GM19035 (cell line): ENCODE measurements at regions not wholly inside any gene's neighbourhood (a gene's known extent, or its start where the extent isn't known, plus 50 kb on each side); places are given as distances from the start of the nearest gene placed in this dataset.
A peak's percentile ranks its signal among the peaks of the same experiment; 100 is the strongest.
"Not testable (repeated sequence)": the region's sequence is repeated elsewhere in the genome, so short reads cannot be mapped to it uniquely, and the experiment has no call there.

Experiments used
- ATAC-seq: cut with Tn5 transposase; IDR thresholded peaks from one replicate; pipeline ENCODE4 v1.9.1; 2021; ENCODE audit not compliant: unreplicated experiment

DNA sequence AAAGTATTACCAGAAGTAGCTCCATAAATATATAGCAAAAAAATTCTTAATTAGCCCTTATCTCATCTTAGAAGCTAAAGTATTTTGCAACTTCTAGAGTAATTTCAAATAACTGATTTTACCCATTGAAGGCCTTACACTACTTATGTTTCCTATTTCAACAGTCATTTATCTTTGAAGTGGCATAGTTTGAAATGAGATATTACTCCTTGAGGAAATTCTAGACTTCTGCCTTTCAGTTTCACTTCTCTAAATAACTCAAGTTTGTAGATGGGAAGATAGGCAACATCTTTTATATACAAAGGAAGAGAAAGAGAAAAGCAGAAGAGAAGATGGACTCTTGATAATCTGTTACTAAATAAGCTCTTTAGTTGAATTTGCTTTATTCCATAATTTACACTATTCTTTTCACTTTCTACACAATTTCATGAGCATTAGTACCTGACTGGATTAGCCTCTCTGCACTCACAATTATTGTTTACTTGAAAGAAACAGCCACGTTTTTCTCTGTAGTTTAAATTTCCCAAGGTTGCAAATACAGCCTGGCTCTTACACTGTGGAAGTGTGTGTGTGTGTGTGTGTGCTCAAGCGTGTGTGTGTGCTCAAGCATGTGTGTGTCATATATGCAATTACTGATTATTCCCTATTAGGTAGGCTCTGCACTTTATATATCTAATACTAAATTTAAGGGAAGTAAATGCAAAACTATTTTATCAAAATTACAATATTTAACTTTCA is 60.6 kb upstream of the EMB start:
- ATAC-seq: peak; percentile 94

DNA sequence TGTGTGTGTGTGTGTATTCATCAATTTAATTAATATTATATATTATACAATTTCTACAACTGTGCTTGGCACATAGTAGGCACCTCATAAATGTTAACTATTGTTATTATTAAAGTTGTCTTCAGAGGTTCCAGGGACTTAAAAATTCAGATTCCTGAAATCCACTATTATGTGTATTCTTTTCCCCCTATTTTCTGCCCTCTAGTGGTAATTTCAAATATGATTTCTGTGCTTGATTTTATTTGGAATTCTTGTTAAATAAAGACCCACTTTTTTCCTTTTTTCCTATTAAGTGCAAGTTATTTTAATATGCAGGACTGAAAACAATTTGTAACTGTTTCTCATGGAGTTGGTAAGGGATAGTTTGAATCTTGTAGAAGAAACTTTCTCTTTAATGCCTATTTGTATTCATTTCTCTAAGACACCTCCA is 72.0 kb upstream of the EMB start:
- ATAC-seq: not testable (repeated sequence)

DNA sequence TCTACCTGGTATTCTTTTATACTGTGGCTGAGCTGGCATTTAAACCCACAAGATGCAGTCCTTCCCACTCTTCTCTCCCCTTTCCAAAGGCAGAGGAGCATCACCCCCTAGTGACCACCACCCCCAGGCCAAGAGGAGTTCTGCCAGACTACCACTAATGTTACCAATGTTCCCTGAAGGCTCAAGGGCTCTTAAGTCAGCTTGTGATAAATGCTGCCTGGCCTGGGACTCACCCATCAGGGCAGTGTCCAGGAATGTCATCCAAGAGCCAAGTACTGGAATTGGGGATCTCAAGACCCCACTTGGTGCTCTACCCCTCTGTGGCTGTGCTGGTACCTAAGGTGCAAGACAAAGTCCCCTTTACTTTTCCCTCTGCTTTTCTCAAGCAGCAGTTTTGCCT is 80.0 kb upstream of the EMB start:
- ATAC-seq: not testable (repeated sequence)

DNA sequence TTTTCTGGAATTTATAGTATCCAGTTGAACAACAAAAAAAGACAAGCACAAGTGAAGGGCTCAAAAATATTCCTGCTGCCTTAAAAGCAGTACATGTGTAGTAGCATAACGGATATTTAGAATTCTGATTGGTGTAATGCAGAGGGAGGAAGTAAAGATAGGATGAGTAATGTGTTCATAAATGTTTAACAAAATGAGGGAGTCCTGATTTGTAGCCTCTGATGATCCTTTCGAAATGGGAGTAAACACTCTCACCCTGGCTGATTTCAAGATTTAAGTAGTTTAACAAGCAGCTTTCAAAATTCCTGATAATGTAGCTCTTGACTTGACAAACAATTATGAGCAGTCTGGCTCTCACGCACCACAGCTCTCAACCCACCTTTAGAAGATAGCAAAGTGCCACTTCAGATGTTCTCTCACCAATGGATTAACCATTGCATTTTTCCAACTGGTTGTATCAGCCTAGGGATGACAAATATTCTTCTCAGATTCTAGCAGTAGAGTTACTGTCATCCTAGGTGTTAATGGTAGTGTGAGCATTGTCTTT is 86.5 kb upstream of the EMB start:
- not testable (repeated sequence) for ATAC-seq

DNA sequence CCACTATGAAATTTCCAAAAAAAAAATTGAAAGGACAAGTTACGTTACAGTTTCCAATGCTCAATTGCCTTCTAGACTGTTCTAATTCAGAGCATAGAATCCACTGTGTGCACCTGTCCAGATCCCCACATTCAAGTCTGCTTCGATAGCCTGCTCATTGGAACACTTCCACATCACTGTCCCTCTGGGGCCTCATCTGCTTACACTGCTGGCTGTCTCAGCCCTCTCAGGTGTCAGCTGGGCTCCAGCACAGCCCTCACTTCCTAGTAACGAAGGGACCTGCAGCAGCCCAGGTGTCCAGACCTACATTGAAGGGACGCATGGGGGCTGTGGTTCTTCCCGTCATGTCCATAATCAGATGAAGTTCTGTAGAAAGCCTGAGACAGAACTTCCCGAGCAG is 94.3 kb upstream of the EMB start:
- ATAC-seq: no peak

DNA sequence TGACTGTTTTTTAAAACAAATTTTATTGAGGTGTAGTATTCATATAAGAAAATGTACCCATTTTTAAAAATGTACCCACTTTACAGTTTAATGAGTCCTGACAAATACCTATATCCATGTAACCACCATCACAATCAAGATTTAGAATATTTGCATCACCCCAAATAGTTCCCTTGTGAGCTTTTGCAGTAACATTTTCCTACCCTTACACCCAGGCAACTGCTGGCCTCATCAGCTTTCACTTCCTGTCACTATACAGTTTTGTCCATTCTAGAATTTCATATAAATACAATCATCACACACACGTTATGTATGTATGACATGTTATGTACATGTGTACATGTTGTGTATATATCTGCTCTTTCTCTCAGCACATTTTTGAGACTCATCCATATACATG is 96.4 kb upstream of the EMB start:
- ATAC-seq: not testable (repeated sequence)

DNA sequence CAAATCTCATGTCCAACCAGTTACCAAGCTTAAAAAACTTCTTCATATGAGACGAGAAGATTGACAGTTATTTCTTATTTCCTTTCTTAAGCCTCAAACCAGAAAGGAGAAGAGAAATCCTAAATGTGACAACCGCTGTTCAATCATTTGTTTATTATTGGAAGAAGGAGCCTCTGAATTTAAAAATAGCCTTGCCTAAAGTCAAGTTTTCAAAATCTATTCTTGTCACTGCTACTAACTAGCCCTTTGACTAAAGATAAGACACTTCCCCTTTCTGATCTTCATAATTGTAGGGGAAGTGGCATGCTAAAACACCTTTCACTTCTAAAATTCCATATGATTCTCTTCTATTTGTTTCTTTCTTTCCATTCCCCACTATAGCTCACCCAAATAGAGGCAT is 106.2 kb upstream of the EMB start:
- no peak for ATAC-seq

DNA sequence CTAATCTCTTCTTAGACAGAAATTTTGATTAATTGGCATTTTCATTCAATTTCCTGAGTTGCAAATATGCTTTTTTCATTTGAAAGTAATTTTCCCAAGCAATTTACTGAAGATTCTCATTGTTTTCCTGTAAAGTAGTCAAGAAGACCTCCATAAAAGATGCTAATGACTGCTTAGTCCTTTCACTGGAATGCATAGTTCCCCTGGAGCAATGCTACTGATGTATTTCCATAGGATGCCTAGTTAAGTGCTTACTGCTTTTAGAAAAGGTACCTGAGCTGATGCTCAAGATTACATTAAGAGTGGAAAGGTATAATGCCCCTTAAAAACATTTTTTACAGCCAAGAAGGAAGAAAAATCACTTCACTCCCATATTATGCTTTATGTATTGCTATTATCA is 109.2 kb upstream of the EMB start:
- no peak for ATAC-seq

DNA sequence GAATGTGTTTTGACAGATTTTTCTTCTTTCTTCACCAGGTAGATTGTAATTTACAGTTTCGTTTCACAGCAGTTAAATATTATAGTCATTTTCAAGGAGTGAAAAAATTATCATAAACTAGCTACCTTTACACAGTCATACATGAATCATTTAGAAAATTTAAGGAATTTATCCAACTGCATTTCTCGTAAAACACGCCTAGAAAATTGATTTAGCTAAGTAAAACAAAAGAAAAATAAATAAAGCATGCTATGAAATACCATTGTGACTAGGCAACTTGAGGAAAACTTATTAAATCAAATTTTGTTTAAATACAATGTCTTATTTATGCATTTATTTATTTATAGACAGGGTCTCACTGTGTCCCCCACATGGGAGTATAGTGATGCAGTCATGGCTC is 109.9 kb upstream of the EMB start:
- no peak for ATAC-seq

DNA sequence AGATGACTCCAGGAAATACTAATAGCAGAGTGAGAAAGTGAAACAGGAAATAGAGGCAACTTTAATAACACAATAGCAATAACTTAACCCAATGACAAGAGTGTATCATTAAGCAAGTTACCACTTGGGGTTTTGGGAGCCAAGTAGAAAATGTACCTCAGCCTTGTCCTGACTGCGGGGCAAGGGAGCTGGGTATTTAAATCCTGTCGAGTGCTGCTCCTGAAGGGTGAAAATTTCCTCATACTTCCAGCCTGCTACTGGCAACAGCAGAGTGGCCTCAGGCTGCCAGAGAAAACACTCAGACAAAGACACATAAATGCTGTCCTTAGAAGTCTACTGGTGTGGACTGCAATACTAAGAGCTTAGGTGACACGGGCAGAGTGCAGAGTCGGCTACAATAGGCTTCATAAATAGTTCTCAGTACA is 112.5 kb upstream of the EMB start:
- no peak for ATAC-seq

DNA sequence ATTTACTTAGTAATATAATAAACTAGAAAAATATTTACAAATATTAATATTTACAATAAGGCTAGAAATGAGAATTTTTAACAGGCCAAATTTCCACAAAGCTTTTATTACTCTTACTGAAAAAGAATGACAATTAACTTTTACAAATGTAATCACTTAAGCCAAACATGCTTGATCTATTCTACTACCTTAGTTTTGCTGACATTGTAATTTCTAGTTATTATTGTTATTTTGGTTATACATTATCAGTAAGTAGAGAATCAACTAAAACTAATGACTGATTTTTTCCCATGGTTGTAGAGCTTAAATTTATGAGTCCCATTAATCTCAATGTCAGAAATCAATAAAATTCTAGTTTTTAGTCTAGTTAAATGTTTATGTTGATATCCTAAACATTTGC is 107.8 kb upstream of the PARP8 start:
- not testable (repeated sequence) for ATAC-seq

DNA sequence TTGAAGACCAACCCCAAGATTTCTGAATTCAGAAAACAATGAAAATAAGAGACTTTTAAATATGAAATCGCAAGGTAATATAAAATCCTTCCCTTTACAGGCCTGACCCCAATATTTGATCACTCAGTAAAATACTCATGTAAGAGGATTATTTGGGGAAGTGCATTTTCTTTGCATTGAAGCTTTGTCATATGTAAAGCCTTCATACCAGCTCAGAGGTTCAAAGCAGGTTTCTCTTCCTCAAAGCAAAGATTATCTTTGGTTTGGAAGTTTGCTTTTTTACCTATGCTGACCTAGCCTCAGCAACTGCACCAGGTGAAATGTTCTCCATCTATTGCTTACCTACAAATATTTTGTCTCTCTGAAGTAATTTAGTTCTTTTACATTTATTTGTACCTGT is 106.5 kb upstream of the PARP8 start:
- ATAC-seq: no peak

DNA sequence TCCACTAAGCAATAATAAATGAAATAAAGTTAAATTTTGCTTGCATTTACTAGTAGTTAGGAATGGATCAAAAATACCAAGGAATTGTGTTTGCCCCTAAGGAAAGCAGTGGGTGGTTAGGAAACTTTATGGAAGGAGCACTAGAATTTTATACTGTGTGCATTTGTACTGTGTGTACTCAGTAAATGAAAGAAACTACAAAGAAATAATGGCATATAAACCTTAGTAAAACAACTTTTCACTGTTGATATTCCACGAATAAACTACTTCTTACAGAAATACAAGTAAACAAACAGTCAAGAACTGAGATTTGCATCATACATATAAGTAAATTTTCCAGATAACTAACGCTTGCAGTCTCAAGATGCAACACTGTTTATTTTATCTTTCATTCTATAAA is 103.7 kb upstream of the PARP8 start:
- ATAC-seq: no peak

DNA sequence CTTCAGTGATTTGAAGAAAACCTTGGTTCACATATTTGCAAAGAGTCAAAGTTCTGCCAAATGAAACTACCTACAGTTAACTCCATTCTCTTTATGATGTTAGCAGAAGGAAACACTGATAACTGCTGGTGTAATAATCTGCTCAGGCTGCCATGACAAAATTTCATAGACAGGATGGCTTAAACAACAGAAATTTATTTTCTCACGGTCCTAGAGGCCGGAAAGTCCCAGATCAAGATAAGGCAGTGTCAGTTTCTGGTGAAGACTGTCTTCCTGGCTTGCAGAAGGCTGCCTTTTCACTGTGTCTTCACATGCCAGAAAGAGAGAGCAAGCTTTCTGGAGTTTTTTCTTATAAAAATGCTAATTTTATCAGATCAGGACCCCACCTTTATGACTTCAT is 102.4 kb upstream of the PARP8 start:
- ATAC-seq: peak; percentile 63

DNA sequence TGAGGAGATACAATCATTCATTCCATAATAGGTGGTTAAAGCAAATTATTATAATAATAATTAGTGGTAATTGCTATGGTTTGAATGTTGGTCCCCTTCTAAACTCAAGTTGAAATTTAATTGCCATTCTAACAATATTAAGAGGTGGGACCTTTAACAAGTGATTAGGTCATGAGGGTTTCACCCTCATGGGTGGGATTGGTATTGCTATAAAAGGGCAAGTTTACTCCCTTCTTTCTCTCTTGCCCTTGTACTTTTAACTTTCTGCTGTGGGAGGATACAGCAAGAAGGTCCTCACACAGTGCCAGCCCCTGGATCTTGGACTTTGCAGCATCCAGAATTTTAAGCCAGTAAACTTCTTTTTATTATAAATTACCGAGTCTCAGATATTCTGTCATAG is 101.9 kb upstream of the PARP8 start:
- ATAC-seq: no peak

DNA sequence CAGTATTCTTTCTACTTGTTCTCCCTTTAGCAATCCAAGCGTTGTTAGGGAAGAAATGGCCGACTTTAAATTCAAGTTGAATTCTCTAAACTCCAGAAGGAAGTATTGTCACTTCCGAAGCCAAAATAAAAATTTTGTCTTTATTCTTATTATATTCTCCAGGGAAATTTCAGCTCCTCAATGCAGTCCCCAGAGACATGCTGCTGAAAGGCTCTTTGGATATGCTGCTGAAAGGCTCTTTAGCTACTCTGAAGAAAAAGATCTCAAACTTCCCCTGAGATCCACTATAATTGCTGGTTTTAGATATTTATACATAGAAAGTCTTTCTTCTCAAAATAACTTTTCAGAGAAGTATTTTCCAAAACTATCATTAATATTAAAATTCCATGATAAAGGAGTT is 92.3 kb upstream of the PARP8 start:
- no peak for ATAC-seq

DNA sequence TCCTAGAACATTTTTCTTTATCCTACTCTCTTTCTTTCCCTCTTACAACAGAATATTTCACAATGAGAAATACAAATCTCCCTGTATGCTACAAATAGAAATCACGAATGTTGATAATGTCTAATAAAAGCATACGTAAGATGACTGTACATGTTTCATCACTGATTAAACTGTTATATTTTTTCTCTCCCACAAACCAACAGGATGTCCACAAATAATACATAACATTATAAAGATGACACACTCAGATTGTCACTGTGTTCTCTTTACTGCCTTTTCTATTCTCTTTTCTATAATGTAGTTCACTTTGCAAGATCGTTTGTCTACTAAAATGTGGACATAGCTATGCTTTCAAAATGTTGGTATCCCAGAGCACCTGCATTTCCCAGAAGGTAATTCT is 90.7 kb upstream of the PARP8 start:
- no peak for ATAC-seq

DNA sequence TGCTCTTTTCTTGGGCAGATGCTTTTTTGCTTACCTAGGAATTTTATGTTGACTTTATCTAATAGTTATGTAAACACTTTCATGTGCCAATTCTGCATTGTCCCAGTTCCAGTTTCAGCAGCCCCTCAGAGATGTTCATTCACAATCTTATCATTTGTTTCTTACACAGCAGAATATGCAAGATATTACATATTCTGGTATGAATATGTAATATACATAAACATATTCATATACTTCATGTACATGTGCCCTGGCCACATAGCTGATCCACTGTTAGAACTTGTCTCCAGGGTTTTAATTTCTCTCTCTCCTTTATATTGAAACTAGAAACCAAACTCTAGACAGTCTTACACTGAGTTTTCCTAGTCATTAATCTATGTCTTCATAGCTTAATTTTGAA is 90.2 kb upstream of the PARP8 start:
- ATAC-seq: no peak

DNA sequence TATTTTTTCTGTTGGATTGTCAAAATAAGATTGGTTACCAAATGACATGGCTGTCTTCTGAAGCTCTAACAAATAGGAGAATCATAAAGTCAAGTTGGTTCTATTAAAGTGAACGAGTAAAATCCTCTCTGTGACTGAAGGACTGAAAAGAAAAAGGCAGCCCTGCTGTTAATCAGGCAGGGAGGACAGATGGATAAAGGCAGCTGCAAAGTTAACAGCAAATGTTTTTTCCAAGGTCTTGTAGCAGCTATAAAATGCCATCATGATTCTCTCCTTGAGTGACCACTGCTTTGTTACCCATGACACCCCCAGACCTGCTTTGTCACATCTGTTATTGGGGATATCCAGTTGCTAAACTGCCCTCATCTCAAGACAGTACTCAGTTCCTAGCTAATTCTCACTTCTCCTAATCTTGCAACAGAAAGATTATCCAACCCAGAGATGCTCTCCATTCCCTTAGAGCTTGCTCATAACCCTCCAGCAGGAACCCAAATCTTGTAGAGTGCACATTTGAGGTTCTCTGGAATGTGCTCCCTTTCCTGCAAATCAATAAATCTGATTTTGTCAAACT is 89.7 kb upstream of the PARP8 start:
- ATAC-seq: no peak

DNA sequence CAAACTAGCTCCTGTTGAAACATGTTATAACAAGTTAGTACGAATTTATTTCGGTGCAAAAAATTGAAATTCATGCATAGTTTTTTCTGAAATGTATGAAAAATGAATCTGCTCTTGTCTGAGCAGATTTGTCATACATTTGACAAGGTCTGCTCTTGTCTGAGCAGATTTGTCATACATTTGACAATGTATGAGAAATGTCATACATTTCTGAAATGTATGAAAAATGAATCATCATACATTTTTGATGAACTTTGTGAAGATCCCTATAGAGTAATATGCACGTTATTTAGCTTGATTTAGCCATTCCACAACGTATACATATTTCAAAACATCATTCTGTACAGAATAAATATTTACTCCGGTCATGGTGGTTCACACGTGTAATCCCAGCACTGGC is 85.9 kb upstream of the PARP8 start:
- no peak for ATAC-seq

DNA sequence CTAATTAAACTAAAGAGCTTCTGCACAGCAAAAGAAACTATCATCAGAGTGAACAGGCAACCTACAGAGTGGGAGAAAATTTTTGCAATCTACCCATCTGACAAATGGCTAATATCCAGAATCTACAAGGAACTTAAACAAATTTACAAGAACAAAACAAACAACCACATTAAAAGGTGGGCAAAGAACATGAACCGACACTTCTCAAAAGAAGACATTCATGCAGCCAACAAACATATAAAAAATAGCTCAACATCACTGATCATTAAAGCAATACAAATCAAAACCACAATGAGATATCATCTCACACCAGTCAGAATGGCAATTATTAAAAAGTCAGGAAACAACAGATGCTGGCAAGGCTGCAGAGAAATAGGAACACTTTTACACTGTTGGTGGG is 84.6 kb upstream of the PARP8 start:
- ATAC-seq: not testable (repeated sequence)

DNA sequence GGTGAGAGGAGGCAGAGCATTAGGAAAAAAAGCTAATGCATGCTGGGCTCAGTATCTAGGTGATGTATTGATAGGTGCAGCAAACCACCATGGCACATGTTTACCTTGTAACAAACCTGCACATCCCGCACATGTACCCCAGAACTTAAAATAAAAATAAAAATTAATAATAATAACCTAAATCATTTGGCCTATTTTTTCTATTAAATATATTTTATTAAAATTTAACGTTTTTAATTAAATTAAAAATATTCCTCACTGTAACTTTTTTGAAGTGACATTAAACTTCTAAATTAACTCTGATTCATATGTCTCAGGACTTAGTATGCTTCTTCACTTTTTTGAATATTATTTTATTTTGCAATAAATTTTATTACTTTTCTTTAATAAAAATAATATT is 83.7 kb upstream of the PARP8 start:
- no peak for ATAC-seq

DNA sequence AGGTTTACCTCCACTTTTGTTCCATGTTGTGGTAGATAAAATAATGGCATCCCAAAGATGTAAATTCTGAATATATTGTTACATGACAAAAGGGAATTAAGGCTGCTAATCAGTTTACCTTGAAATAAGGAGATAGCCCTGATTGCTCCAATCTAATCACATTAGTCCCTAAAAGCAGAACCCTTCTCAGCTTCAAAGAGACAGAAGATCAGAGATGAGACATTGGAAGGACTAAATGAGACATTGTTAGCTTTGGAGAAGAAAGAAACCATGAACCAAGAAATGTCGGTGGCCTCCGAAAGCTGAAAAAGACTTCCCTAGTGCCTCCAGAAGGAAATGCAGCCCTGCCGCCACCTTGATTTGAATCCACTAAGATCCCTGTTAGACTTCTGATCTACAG is 82.8 kb upstream of the PARP8 start:
- ATAC-seq: no peak
